ENCODE measurements at regions not wholly inside any gene's neighbourhood (a gene's known extent, or its start where the extent isn't known, plus 50 kb on each side); places are given as distances from the start of the nearest gene placed in this dataset.

- DNase-seq (ENCODE audit: low read depth), result no peak
- Mint-ChIP-seq H3K4me3 (ENCODE audit: unreplicated experiment) (no peak overlapping the region), H3K4me1 (ENCODE audit: low read depth, unreplicated experiment) (no peaks in the 10 kb centered on the region), H3K9me3 (ENCODE audit: unreplicated experiment) (peaks cover 8% of the 10 kb centered on the region), H3K27me3 (ENCODE audit: low read depth, unreplicated experiment) (no peaks in the 10 kb centered on the region), H3K27ac (ENCODE audit: unreplicated experiment) (no peak overlapping the region), H3K36me3 (ENCODE audit: low read depth, unreplicated experiment) (no peaks in the 10 kb centered on the region)
- Histone ChIP-seq H3K4me2 (ENCODE audit: low read length) (no peak overlapping the region), H3K36me3 (ENCODE audit: insufficient read depth, low read length) (no peaks in the 10 kb centered on the region), H3K79me2 (ENCODE audit: insufficient read depth, low read length) (no peaks in the 10 kb centered on the region), H4K20me1 (ENCODE audit: insufficient read depth, low read length) (no peaks in the 10 kb centered on the region), H3K27ac (ENCODE audit: low read depth, low read length) (no peak overlapping the region), H2AFZ (ENCODE audit: low read depth, low read length) (no peak overlapping the region), H3K4me3 (ENCODE audit: insufficient read depth, low read depth, low read length) (no peak overlapping the region), H3K4me1 (ENCODE audit: insufficient read depth, low read length) (no peaks in the 10 kb centered on the region), H3K27me3 (ENCODE audit: insufficient read depth, low read length) (no peaks in the 10 kb centered on the region), H3K9me3 (ENCODE audit: insufficient read depth, low read depth, low read length) (no peaks in the 10 kb centered on the region), H3K9ac (ENCODE audit: low read length) (no peak overlapping the region)
- no peak for TF ChIP-seq EZH2 (IDR thresholded peaks at IDR 0.05; ENCODE audit: insufficient read depth, low read length)
- TF ChIP-seq CTCF (IDR thresholded peaks at IDR 0.05; ENCODE audit: insufficient read depth, low read depth, low read length), result no peak
- no peak for FAIRE-seq
These were observed 113.9 kb downstream of the MTNR1A start for GRCh38 chr4:186441502-186441901.

- Histone ChIP-seq H3K27me3 (ENCODE audit: insufficient read depth, low read length) (no peaks in the 10 kb centered on the region), H3K36me3 (ENCODE audit: insufficient read depth, low read length) (no peaks in the 10 kb centered on the region), H3K4me1 (ENCODE audit: insufficient read depth, low read length) (no peaks in the 10 kb centered on the region), H3K9ac (ENCODE audit: low read length) (no peak overlapping the region), H3K27ac (ENCODE audit: low read depth, low read length) (no peak overlapping the region), H3K4me2 (ENCODE audit: low read length) (no peak overlapping the region), H4K20me1 (ENCODE audit: insufficient read depth, low read length) (no peaks in the 10 kb centered on the region), H3K9me3 (ENCODE audit: insufficient read depth, low read depth, low read length) (no peaks in the 10 kb centered on the region), H3K79me2 (ENCODE audit: insufficient read depth, low read length) (no peaks in the 10 kb centered on the region), H2AFZ (ENCODE audit: low read depth, low read length) (no peak overlapping the region), H3K4me3 (ENCODE audit: insufficient read depth, low read depth, low read length) (no peak overlapping the region)
- DNase-seq (ENCODE audit: low read depth) (no peak), FAIRE-seq (no peak)
- Mint-ChIP-seq H3K36me3 (ENCODE audit: low read depth, unreplicated experiment) (no peaks in the 10 kb centered on the region), H3K9me3 (ENCODE audit: unreplicated experiment) (no peaks in the 10 kb centered on the region), H3K27me3 (ENCODE audit: low read depth, unreplicated experiment) (no peaks in the 10 kb centered on the region), H3K27ac (ENCODE audit: unreplicated experiment) (no peak overlapping the region), H3K4me1 (ENCODE audit: low read depth, unreplicated experiment) (no peaks in the 10 kb centered on the region), H3K4me3 (ENCODE audit: unreplicated experiment) (no peak overlapping the region)
- TF ChIP-seq EZH2 (IDR thresholded peaks at IDR 0.05; ENCODE audit: insufficient read depth, low read length), result no peak
- no peak for TF ChIP-seq CTCF (IDR thresholded peaks at IDR 0.05; ENCODE audit: insufficient read depth, low read depth, low read length)
These were observed 126.9 kb downstream of the MTNR1A start for GRCh38 chr4:186428481-186428880.

GRCh38 chr4:186424745-186425144, 130.6 kb downstream of the MTNR1A start:
- no peak overlapping the region for H2AFZ ChIP-seq (ENCODE audit: low read depth, low read length)

More at GRCh38 chr4:186424745-186425144, 130.6 kb downstream of the MTNR1A start:
- FAIRE-seq (no peak), DNase-seq (ENCODE audit: low read depth) (no peak)
- no peak for TF ChIP-seq EZH2 (IDR thresholded peaks at IDR 0.05; ENCODE audit: insufficient read depth, low read length)
- TF ChIP-seq CTCF (IDR thresholded peaks at IDR 0.05; ENCODE audit: insufficient read depth, low read depth, low read length), result no peak
- Mint-ChIP-seq H3K9me3 (ENCODE audit: unreplicated experiment) (no peaks in the 10 kb centered on the region), H3K4me3 (ENCODE audit: unreplicated experiment) (no peak overlapping the region), H3K36me3 (ENCODE audit: low read depth, unreplicated experiment) (no peaks in the 10 kb centered on the region), H3K4me1 (ENCODE audit: low read depth, unreplicated experiment) (no peaks in the 10 kb centered on the region), H3K27me3 (ENCODE audit: low read depth, unreplicated experiment) (peaks cover 6% of the 10 kb centered on the region), H3K27ac (ENCODE audit: unreplicated experiment) (no peak overlapping the region)
- H3K27me3 ChIP-seq (ENCODE audit: insufficient read depth, low read length), result no peaks in the 10 kb centered on the region
- no peaks in the 10 kb centered on the region for H3K36me3 ChIP-seq (ENCODE audit: insufficient read depth, low read length)
- H3K4me2 ChIP-seq (ENCODE audit: low read length), result no peak overlapping the region
- H4K20me1 ChIP-seq (ENCODE audit: insufficient read depth, low read length), result no peaks in the 10 kb centered on the region
- no peak overlapping the region for H3K9ac ChIP-seq (ENCODE audit: low read length)
- H3K4me1 ChIP-seq (ENCODE audit: insufficient read depth, low read length), result no peaks in the 10 kb centered on the region
- no peak overlapping the region for H3K4me3 ChIP-seq (ENCODE audit: insufficient read depth, low read depth, low read length)
- H3K9me3 ChIP-seq (ENCODE audit: insufficient read depth, low read depth, low read length), result no peaks in the 10 kb centered on the region
- H3K79me2 ChIP-seq (ENCODE audit: insufficient read depth, low read length), result no peaks in the 10 kb centered on the region
- H3K27ac ChIP-seq (ENCODE audit: low read depth, low read length), result no peak overlapping the region

All from astrocyte (in vitro differentiated cells and primary cell).